Iris pigment epithelial cell (primary cell): ENCODE measurements at regions not wholly inside any gene's neighbourhood (a gene's known extent, or its start where the extent isn't known, plus 50 kb on each side); places are given as distances from the start of the nearest gene placed in this dataset.
A peak's percentile ranks its signal among the peaks of the same experiment; 100 is the strongest.

Experiments used
- DNase-seq: peaks from one replicate; pipeline ENCODE4 v3.0.0-alpha.2; 2011; ENCODE audit warnings: low read depth

- no peak for DNase-seq
Observed at GRCh38 chr6:91802431-91802830, 1215.6 kb upstream of the MAP3K7 start.

- DNase-seq = no peak
Observed at GRCh38 chr6:91796603-91797002, 1209.7 kb upstream of the MAP3K7 start.

- DNase-seq = no peak
Observed at GRCh38 chr6:91788501-91788900, 1201.6 kb upstream of the MAP3K7 start.

- no peak for DNase-seq
Observed at GRCh38 chr6:91786474-91787184, 1199.8 kb upstream of the MAP3K7 start.

- DNase-seq = no peak
Observed at GRCh38 chr6:91782802-91783201, 1195.9 kb upstream of the MAP3K7 start.

GRCh38 chr6:91781946-91782345 is 1195.1 kb upstream of the MAP3K7 start:
- no peak for DNase-seq

GRCh38 chr6:91780270-91780669 is 1193.4 kb upstream of the MAP3K7 start:
- DNase-seq = no peak

- no peak for DNase-seq
Observed at GRCh38 chr6:91761621-91762020, 1174.7 kb upstream of the MAP3K7 start.

- DNase-seq = no peak
Observed at GRCh38 chr6:91754691-91755090, 1167.8 kb upstream of the MAP3K7 start.

GRCh38 chr6:91751526-91751925 is 1164.7 kb upstream of the MAP3K7 start:
- DNase-seq = no peak

- no peak for DNase-seq
Observed at GRCh38 chr6:91744566-91744965, 1157.7 kb upstream of the MAP3K7 start.

- DNase-seq = no peak
Observed at GRCh38 chr6:91743756-91744155, 1156.9 kb upstream of the MAP3K7 start.

GRCh38 chr6:91731939-91732338 is 1145.1 kb upstream of the MAP3K7 start:
- DNase-seq = no peak

GRCh38 chr6:91730710-91731109 is 1143.8 kb upstream of the MAP3K7 start:
- no peak for DNase-seq

GRCh38 chr6:91720324-91720723 is 1133.5 kb upstream of the MAP3K7 start:
- DNase-seq = no peak

- DNase-seq = no peak
Observed at GRCh38 chr6:91719414-91719813, 1132.5 kb upstream of the MAP3K7 start.

GRCh38 chr6:91718198-91718597 is 1131.3 kb upstream of the MAP3K7 start:
- DNase-seq = no peak

- no peak for DNase-seq
Observed at GRCh38 chr6:91717094-91717493, 1130.2 kb upstream of the MAP3K7 start.

GRCh38 chr6:91716361-91716760 is 1129.5 kb upstream of the MAP3K7 start:
- DNase-seq = peak; percentile 7

GRCh38 chr6:91715171-91715805 is 1128.4 kb upstream of the MAP3K7 start:
- DNase-seq = no peak

- peak; percentile 3 for DNase-seq
Observed at GRCh38 chr6:91713911-91714310, 1127.0 kb upstream of the MAP3K7 start.

GRCh38 chr6:91711518-91711917 is 1124.6 kb upstream of the MAP3K7 start:
- DNase-seq = no peak

GRCh38 chr6:91710342-91710741 is 1123.5 kb upstream of the MAP3K7 start:
- no peak for DNase-seq

GRCh38 chr6:91708534-91708933 is 1121.7 kb upstream of the MAP3K7 start:
- DNase-seq = no peak
